ENCODE measurements at regions not wholly inside any gene's neighbourhood (a gene's known extent, or its start where the extent isn't known, plus 50 kb on each side); places are given as distances from the start of the nearest gene placed in this dataset.

DNA sequence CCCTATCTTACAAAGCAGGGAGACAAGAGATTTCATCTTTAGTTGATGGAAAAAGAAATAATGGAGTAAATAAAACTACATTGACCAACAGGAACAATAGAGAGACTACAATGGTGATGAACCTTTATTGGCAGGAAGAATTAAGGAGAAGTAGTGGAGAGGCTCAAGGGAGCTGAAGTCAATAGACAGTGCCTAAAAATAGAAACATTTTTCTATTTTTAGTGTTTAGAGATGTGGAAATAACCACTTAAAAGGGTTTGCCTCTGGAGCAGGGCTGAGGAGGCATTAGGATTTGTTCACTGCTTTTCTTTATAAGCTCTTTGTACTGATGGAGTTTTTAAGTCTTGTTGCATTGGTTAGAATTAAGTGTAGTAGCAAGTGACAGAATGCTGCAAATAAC lies 98.4 kb upstream of the ERCC6L2 start:
- peaks cover 8% of the 10 kb centered on the region for H3K27me3 Mint-ChIP-seq (ENCODE audit: low read depth)
- no peaks in the 10 kb centered on the region; a peak in 1 of 5 replicates for H3K9me3 Mint-ChIP-seq
- no peak overlapping the region for H2BK120ac ChIP-seq (ENCODE audit: low read depth, low read length, poor library complexity, severe bottlenecking)
- DNase-seq, result no peak
- H3K4me2 ChIP-seq (ENCODE audit: insufficient read depth, insufficient read length, low read length), result no peak overlapping the region
- no peak overlapping the region for H2AFZ ChIP-seq (ENCODE audit: low read length)
- H2BK15ac ChIP-seq (ENCODE audit: low read depth, low read length), result no peak overlapping the region
- H3K56ac ChIP-seq (ENCODE audit: insufficient read length, low read depth, low read length), result no peak overlapping the region
- no peak overlapping the region for H3K14ac ChIP-seq (ENCODE audit: insufficient read depth, low read length)
- H3K27me3 ChIP-seq (ENCODE audit: insufficient read depth, low read length), result no peaks in the 10 kb centered on the region
- H3K27ac ChIP-seq (ENCODE audit: insufficient read length, low read depth, low read length), result no peak overlapping the region
- H3K4ac ChIP-seq (ENCODE audit: low read depth, low read length), result no peak overlapping the region
- no peak overlapping the region for H3K4me3 Mint-ChIP-seq
- no peak overlapping the region for H3T11ph ChIP-seq (ENCODE audit: low read length)
- no peak overlapping the region for H2BK12ac ChIP-seq (ENCODE audit: insufficient read length, low read depth, low read length)
- no peak overlapping the region for H3K18ac ChIP-seq (ENCODE audit: insufficient read length, low read depth, low read length)
- H2AK5ac ChIP-seq (ENCODE audit: insufficient read length, low read length), result no peak overlapping the region
- no peak overlapping the region for H3K9ac ChIP-seq (ENCODE audit: extremely low read depth, insufficient read length, low read length)
- no peak for TF ChIP-seq CTCF (conservative IDR thresholded peaks at IDR 0.05)
- H3K79me1 ChIP-seq (ENCODE audit: insufficient read depth, low read depth, low read length, poor library complexity, severe bottlenecking), result no peaks in the 10 kb centered on the region
- no peak overlapping the region for H3K27ac Mint-ChIP-seq
- no peaks in the 10 kb centered on the region for H3K36me3 Mint-ChIP-seq (ENCODE audit: insufficient read depth in 1 of 3, low read depth in 3 of 3)
- no peak overlapping the region for H3K23ac ChIP-seq (ENCODE audit: insufficient read length, low read depth, low read length)
- no peak overlapping the region for H4K91ac ChIP-seq (ENCODE audit: insufficient read length, low read depth, low read length)
- no peak overlapping the region for H2BK20ac ChIP-seq (ENCODE audit: low read depth, low read length, poor library complexity, severe bottlenecking)
- H3K23me2 ChIP-seq (ENCODE audit: insufficient read length, low read depth, low read length, poor library complexity, severe bottlenecking), result no peaks in the 10 kb centered on the region
- no peak overlapping the region for H4K5ac ChIP-seq (ENCODE audit: insufficient read length, low read depth, low read length)
- no peak overlapping the region for H2BK5ac ChIP-seq (ENCODE audit: insufficient read length, low read length)
- H3K79me2 ChIP-seq (ENCODE audit: insufficient read depth, low read length), result no peaks in the 10 kb centered on the region
- H4K8ac ChIP-seq (replicated peaks; ENCODE audit: insufficient read length, low read depth, low read length), result no peak overlapping the region
- H3K4me1 Mint-ChIP-seq, result peaks cover 16 to 20% of the 10 kb centered on the region in 2 experiments
- H4K20me1 ChIP-seq (ENCODE audit: control insufficient read depth, insufficient read depth, insufficient read length), result no peaks in the 10 kb centered on the region
- H3K9me3 ChIP-seq (ENCODE audit: control insufficient read depth, low read depth, low read length), result no peaks in the 10 kb centered on the region
- no peaks in the 10 kb centered on the region for H3K4me1 ChIP-seq (ENCODE audit: insufficient read depth, low read length)

All from H9 (cell line).